PC-9 (cell line): ENCODE measurements at regions not wholly inside any gene's neighbourhood (a gene's known extent, or its start where the extent isn't known, plus 50 kb on each side); places are given as distances from the start of the nearest gene placed in this dataset.
A peak's percentile ranks its signal among the peaks of the same experiment; 100 is the strongest.

Experiments used
- BruUV-seq: library from RNA; stranded (reverse); fragments of 400-500 nt; replicated peaks from 2 replicates; lab custom pipeline; 2021; lab: Mats Ljungman, UMichigan
- CTCF ChIA-PET: fragments of 300-600 bp; sonication (Branson Sonifier 250); formaldehyde crosslinking; loops from one replicate; lab custom pipeline; 2022; ENCODE audit warnings: antibody characterized with exemption; lab: Charles Lee
- POLR2A ChIA-PET: fragments of 300-600 bp; sonication (Branson Sonifier 250); formaldehyde crosslinking; loops from one replicate; lab custom pipeline; 2022; ENCODE audit warnings: antibody characterized with exemption; ENCODE audit not compliant: unreplicated experiment; lab: Charles Lee
- DNase-seq, 2 experiments: peaks; one replicate each; pipeline versions ENCODE4 v3.0.0 to v3.0.0-alpha.2; 2015 to 2022; ENCODE audit warnings: mixed read lengths in 1 of 2
- H2AFZ ChIP-seq: fragments of 200-600 bp; sonication (generic); 2 replicates; pipeline ENCODE4 v1.8.1; 2017; ENCODE audit warnings: antibody characterized with exemption
- H3F3A ChIP-seq: fragments of 200-600 bp; sonication (generic); 2 replicates; pipeline ENCODE4 v1.8.1; 2017; ENCODE audit warnings: antibody characterized with exemption, mild to moderate bottlenecking, low read depth; ENCODE audit not compliant: insufficient read depth
- H3K27ac ChIP-seq: fragments of 200-600 bp; sonication (generic); 2 replicates; pipeline ENCODE4 v1.6.1; 2016; ENCODE audit warnings: mixed run types
- H3K27me3 ChIP-seq: fragments of 200-600 bp; sonication (generic); 2 replicates; pipeline ENCODE4 v1.6.1; 2016; ENCODE audit warnings: low read depth, mixed run types; ENCODE audit not compliant: insufficient read depth
- H3K36me3 ChIP-seq: fragments of 200-600 bp; sonication (generic); 2 replicates; pipeline ENCODE4 v1.6.1; 2016; ENCODE audit warnings: low read depth, mixed run types
- H3K4me1 ChIP-seq: fragments of 200-600 bp; sonication (generic); replicated peaks from 2 replicates; pipeline ENCODE4 v1.6.1; 2016; ENCODE audit warnings: mixed run types; ENCODE audit not compliant: insufficient read depth
- H3K4me2 ChIP-seq: fragments of 200-600 bp; sonication (generic); 2 replicates; pipeline ENCODE4 v1.6.1; 2017; ENCODE audit warnings: mixed run types
- H3K4me3 ChIP-seq: fragments of 200-600 bp; sonication (generic); 2 replicates; pipeline ENCODE4 v1.6.1; 2016; ENCODE audit warnings: mixed run types
- H3K79me2 ChIP-seq: fragments of 200-600 bp; sonication (generic); 2 replicates; pipeline ENCODE4 v1.6.1; 2017; ENCODE audit warnings: low read depth, mixed run types
- H3K9me2 ChIP-seq: fragments of 200-600 bp; sonication (generic); 2 replicates; pipeline ENCODE4 v1.8.1; 2017; ENCODE audit warnings: mild to moderate bottlenecking; ENCODE audit not compliant: insufficient read depth
- H3K9me3 ChIP-seq: fragments of 200-600 bp; sonication (generic); 2 replicates; pipeline ENCODE4 v1.8.1; 2016; ENCODE audit warnings: low read depth; ENCODE audit not compliant: insufficient read depth
- H4K20me1 ChIP-seq: fragments of 200-600 bp; sonication (generic); 2 replicates; pipeline ENCODE4 v1.8.1; 2017; ENCODE audit not compliant: insufficient read depth
- EZH2 ChIP-seq: fragments of 200-600 bp; sonication (generic); IDR thresholded peaks from 2 replicates; pipeline ENCODE4 v1.8.0; 2017; ENCODE audit warnings: antibody characterized with exemption, low read depth
- intact Hi-C: fragments of 100-400 bp; cut with micrococcal nuclease; formaldehyde crosslinking; loops from one replicate; pipeline ENCODE4 v1.10.0; 2022; ENCODE audit not compliant: unreplicated experiment
- TF ChIP-seq, protein P1 (sequence below): fragments of 200-600 bp; sonication (generic); conservative IDR thresholded peaks from 2 replicates; pipeline ENCODE4 v1.6.1; 2017; ENCODE audit warnings: mixed run types, antibody characterized with exemption, mild to moderate bottlenecking, moderate library complexity

DNA sequence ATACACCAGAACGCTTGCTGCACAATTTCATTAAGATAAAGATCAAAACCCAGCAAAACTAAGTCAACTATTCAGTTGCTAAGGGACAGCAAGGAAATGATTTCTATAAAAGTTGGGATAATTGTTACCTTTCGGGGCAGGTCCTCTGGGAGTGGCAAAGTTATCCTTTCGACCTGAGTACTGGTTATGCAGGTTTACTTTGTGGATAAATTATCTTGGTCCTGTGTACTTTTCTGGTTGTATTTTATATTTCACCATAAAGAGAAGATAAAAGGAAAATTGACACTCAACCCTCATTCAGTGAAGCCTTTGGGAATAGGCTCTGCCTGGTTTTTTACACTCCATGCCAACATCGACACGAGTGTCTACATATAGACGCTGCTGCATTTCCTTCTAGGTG, 146.5 kb downstream of the SYK start:
- DNase-seq, result peak in 1 of 2 experiments; percentile 78
- intact Hi-C loops, result no loop called here
- POLR2A ChIA-PET, result no interaction called here

DNA sequence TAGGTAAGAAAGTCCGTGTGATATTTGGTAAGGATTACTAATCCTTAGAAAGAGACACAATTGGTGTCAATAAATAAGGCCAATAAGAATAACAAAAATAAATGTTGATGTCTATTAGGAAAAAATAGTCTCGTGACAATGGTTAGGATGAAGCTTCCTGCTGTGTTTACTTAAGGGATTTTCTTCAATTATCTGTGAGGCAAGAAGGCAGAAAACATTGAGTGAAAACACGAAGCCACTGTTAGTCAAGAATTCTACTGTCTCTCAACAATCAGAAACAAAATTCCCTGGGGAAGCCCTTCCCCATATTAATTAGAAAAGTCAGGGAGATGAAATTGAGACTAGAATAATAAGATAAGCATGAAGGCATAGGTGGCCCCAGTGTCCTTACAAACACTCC, 149.0 kb downstream of the SYK start:
- Histone ChIP-seq H3F3A (peaks cover 21% of the 10 kb centered on the region), H3K79me2 (no peaks in the 10 kb centered on the region), H3K27ac (no peak overlapping the region), H3K36me3 (no peaks in the 10 kb centered on the region), H4K20me1 (no peaks in the 10 kb centered on the region), H3K27me3 (no peaks in the 10 kb centered on the region), H3K9me2 (no peaks in the 10 kb centered on the region), H3K4me3 (no peak overlapping the region), H3K4me2 (no peak overlapping the region), H2AFZ (no peak overlapping the region), H3K9me3 (no peaks in the 10 kb centered on the region), H3K4me1 (peaks cover 40% of the 10 kb centered on the region)
- ChIA-PET POLR2A (no interaction called here), CTCF (no interaction called here)
- no peak for DNase-seq
- TF ChIP-seq EZH2, result no peak
- TF ChIP-seq, protein P1, sequence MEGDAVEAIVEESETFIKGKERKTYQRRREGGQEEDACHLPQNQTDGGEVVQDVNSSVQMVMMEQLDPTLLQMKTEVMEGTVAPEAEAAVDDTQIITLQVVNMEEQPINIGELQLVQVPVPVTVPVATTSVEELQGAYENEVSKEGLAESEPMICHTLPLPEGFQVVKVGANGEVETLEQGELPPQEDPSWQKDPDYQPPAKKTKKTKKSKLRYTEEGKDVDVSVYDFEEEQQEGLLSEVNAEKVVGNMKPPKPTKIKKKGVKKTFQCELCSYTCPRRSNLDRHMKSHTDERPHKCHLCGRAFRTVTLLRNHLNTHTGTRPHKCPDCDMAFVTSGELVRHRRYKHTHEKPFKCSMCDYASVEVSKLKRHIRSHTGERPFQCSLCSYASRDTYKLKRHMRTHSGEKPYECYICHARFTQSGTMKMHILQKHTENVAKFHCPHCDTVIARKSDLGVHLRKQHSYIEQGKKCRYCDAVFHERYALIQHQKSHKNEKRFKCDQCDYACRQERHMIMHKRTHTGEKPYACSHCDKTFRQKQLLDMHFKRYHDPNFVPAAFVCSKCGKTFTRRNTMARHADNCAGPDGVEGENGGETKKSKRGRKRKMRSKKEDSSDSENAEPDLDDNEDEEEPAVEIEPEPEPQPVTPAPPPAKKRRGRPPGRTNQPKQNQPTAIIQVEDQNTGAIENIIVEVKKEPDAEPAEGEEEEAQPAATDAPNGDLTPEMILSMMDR, result no peak
- no TSS peak for BruUV-seq
- intact Hi-C loops, result no loop called here

More for the DNA sequence above, 146.5 kb downstream of the SYK start:
- CTCF ChIA-PET, result no interaction called here
- Histone ChIP-seq H4K20me1 (no peaks in the 10 kb centered on the region), H3K27ac (peak overlapping the region; percentile 43), H3K36me3 (no peaks in the 10 kb centered on the region), H3K4me1 (peaks cover 50% of the 10 kb centered on the region), H2AFZ (no peak overlapping the region), H3K4me3 (no peak overlapping the region), H3K79me2 (no peaks in the 10 kb centered on the region), H3K4me2 (peak overlapping the region; percentile 51), H3K9me3 (no peaks in the 10 kb centered on the region), H3F3A (peaks cover 21% of the 10 kb centered on the region), H3K27me3 (no peaks in the 10 kb centered on the region), H3K9me2 (no peaks in the 10 kb centered on the region)
- TF ChIP-seq, protein P1, result no peak
- TF ChIP-seq EZH2, result no peak
- BruUV-seq, result no TSS peak

DNA sequence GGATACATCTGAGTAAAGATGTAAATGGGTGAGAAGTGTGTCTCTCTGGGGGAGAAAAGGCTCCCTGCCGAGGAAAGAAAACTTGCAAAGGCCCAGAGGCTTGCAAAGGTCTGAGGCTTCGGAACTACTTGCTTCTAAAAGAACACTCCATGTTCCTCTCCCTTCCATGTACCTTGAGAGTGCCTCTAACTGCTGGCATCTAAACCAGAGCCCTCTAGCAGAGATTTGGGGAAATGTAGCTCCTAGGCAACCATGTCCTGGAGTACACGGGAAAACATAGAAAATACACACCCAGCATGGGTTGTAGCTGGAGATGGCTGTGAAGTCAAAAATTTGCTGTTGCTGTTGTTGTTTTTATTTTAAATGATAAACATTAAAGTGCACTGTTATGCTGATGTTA, 151.6 kb downstream of the SYK start:
- Histone ChIP-seq H3K9me2 (no peaks in the 10 kb centered on the region), H3K4me3 (no peak overlapping the region), H3K9me3 (no peaks in the 10 kb centered on the region), H3K4me2 (no peak overlapping the region), H4K20me1 (no peaks in the 10 kb centered on the region), H3K36me3 (no peaks in the 10 kb centered on the region), H2AFZ (no peak overlapping the region), H3K79me2 (no peaks in the 10 kb centered on the region), H3K4me1 (peaks cover 24% of the 10 kb centered on the region), H3K27ac (no peak overlapping the region), H3F3A (peaks cover 7% of the 10 kb centered on the region), H3K27me3 (no peaks in the 10 kb centered on the region)
- no TSS peak for BruUV-seq
- intact Hi-C loops, result no loop called here
- no peak for DNase-seq
- CTCF ChIA-PET, result no interaction called here
- TF ChIP-seq, protein P1, result no peak
- POLR2A ChIA-PET, result no interaction called here
